Retinal pigment epithelial cell (primary cell): ENCODE measurements at regions not wholly inside any gene's neighbourhood (a gene's known extent, or its start where the extent isn't known, plus 50 kb on each side); places are given as distances from the start of the nearest gene placed in this dataset.
"Not testable (repeated sequence)": the region's sequence is repeated elsewhere in the genome, so short reads cannot be mapped to it uniquely, and the experiment has no call there.

Experiments
- DNase-seq: peaks from one replicate; pipeline ENCODE4 v3.0.0-alpha.2; 2010; ENCODE audit warnings: low read depth
- H3K4me3 ChIP-seq: 2 replicates; pipeline ENCODE4 v1.5.1; 2011; ENCODE audit warnings: mild to moderate bottlenecking, low read length, control low read depth, moderate library complexity
- TF ChIP-seq, protein P1 (sequence below): conservative IDR thresholded peaks from 2 replicates; pipeline ENCODE4 v1.5.1; 2011; ENCODE audit warnings: low read depth, low read length, control low read depth, inconsistent platforms

- no peak overlapping the region for H3K4me3 ChIP-seq
- DNase-seq = no peak
- TF ChIP-seq, protein P1, sequence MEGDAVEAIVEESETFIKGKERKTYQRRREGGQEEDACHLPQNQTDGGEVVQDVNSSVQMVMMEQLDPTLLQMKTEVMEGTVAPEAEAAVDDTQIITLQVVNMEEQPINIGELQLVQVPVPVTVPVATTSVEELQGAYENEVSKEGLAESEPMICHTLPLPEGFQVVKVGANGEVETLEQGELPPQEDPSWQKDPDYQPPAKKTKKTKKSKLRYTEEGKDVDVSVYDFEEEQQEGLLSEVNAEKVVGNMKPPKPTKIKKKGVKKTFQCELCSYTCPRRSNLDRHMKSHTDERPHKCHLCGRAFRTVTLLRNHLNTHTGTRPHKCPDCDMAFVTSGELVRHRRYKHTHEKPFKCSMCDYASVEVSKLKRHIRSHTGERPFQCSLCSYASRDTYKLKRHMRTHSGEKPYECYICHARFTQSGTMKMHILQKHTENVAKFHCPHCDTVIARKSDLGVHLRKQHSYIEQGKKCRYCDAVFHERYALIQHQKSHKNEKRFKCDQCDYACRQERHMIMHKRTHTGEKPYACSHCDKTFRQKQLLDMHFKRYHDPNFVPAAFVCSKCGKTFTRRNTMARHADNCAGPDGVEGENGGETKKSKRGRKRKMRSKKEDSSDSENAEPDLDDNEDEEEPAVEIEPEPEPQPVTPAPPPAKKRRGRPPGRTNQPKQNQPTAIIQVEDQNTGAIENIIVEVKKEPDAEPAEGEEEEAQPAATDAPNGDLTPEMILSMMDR = no peak
Observed at GRCh38 chr3:181610083-181610972, 101.4 kb upstream of the SOX2 start.

GRCh38 chr3:181609030-181609767 is 102.5 kb upstream of the SOX2 start:
- H3K4me3 ChIP-seq = no peak overlapping the region
- no peak for DNase-seq
- TF ChIP-seq, protein P1 = no peak

GRCh38 chr3:181604267-181604666 is 107.5 kb upstream of the SOX2 start:
- no peak for DNase-seq
- no peak overlapping the region for H3K4me3 ChIP-seq
- TF ChIP-seq, protein P1 = no peak

- no peak overlapping the region for H3K4me3 ChIP-seq
- no peak for DNase-seq
- TF ChIP-seq, protein P1 = no peak
Observed at GRCh38 chr3:181596126-181596525, 115.6 kb upstream of the SOX2 start.

DNA sequence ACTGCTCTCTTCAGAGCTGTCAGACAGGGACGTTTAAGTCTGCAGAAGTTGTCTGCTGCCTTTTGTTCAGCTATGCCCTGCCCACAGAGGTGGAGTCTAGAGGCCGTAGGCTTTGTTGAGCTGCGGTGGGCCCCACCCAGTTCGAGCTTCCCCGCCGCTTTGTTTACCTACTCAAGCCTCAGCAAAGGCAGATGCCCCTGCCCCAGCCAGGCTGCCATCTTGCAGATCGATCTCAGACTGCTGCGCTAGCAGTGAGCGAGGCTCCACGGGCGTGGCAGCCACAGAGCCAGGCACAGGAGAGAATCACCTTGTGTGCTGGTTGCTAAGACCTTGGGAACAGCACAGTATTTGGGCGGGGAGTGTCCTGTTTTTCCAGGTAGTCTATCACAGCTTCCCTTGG is 120.8 kb upstream of the SOX2 start:
- not testable (repeated sequence) for H3K4me3 ChIP-seq, DNase-seq

DNA sequence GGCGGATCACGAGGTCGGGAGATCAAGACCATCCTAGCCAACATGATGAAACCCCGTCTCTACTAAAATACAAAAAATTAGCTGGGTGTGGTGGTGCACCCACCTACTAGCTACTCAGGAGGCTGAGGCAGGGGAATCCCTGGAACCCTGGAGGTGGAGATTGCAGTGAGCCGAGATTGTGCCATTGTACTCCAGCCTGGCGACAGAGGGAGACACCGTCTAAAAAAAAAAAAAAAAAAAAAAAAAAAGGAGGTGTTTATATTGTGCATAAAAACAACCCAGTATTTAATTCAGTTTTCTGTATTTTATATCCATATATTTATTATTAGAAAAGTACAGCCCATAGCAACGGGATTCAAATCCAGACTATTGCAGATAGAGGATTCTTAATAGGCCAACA is 129.1 kb upstream of the SOX2 start:
- no peak overlapping the region for H3K4me3 ChIP-seq
- DNase-seq = no peak
- TF ChIP-seq, protein P1 = no peak

DNA sequence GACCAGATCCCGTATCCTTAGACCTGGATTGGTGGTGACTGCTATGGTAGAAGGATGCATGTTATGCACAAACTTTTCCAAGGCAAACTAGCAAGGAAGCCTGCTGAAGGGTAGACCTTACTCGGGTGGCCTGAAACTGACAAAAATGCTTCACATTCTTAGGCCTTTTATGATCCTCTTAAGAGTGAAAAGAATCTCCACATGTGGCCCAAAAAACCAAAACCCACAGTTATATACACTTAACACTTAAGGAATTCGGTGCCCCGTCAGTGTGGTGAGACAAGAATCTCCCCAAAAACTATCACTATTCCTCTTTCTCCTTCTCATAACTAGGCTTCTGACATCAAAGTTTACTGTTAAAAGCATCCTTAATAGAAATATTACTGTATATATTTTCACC is 130.1 kb upstream of the SOX2 start:
- no peak overlapping the region for H3K4me3 ChIP-seq
- DNase-seq = no peak
- TF ChIP-seq, protein P1 = no peak
